ENCODE measurements at regions not wholly inside any gene's neighbourhood (a gene's known extent, or its start where the extent isn't known, plus 50 kb on each side); places are given as distances from the start of the nearest gene placed in this dataset.

DNA sequence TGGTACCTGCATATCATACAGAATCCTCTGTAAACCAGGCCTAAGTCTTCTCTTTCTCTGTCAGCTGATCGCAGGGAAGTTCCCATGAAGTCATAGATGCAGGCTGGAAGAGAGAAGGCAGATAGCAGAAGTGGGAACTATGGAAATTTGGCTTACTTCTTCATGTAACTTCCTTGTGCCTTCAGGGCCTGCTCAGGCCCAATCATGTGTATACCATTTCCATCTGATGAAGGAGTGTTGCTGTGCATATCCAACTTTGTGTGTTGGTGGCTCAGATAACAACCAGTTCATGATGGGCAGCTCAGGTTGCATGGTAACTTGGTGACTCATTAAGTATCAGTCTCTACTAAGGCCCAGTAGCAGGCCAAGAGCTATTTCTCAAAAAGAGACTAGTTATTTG, 53.1 kb upstream of the CEP295 start:
- Histone ChIP-seq H3K9me3 (ENCODE audit: control insufficient read depth, insufficient read depth, low read length) (no peaks in the 10 kb centered on the region), H3K4me3 (ENCODE audit: low read depth, low read length) (no peak overlapping the region), H3K27me3 (ENCODE audit: control insufficient read depth, insufficient read depth, low read length) (peaks cover 3% of the 10 kb centered on the region), H3K27ac (ENCODE audit: low read depth, low read length) (no peak overlapping the region)
- ChIA-PET CTCF (no interaction called here), POLR2A (no interaction called here)
- no peak for DNase-seq (ENCODE audit: low read depth, low spot score)
- TF ChIP-seq, protein P1, sequence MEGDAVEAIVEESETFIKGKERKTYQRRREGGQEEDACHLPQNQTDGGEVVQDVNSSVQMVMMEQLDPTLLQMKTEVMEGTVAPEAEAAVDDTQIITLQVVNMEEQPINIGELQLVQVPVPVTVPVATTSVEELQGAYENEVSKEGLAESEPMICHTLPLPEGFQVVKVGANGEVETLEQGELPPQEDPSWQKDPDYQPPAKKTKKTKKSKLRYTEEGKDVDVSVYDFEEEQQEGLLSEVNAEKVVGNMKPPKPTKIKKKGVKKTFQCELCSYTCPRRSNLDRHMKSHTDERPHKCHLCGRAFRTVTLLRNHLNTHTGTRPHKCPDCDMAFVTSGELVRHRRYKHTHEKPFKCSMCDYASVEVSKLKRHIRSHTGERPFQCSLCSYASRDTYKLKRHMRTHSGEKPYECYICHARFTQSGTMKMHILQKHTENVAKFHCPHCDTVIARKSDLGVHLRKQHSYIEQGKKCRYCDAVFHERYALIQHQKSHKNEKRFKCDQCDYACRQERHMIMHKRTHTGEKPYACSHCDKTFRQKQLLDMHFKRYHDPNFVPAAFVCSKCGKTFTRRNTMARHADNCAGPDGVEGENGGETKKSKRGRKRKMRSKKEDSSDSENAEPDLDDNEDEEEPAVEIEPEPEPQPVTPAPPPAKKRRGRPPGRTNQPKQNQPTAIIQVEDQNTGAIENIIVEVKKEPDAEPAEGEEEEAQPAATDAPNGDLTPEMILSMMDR (IDR thresholded peaks at IDR 0.05; ENCODE audit: low read depth, low read length): no peak

DNA sequence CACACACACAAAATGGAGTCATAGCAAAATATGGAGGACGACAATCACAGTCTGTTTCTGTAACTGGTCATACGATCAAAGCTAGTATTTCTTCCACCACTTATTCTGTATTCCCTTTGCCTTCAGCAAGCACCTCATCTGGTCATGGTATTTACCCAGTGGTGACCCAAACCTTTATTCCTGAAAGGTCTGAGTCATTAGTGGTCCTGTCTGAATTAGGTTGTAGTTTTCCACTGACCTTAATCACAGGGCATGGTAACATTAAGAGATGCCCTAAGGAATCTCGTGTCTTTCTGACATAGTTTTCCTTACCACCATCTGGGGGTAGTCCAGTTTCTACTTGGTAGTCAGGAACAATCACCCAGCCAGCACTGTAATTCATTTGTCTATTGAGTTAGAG, 54.8 kb upstream of the CEP295 start:
- no peak overlapping the region for H3K4me3 ChIP-seq (ENCODE audit: low read depth, low read length)
- CTCF ChIA-PET: no interaction called here
- no peaks in the 10 kb centered on the region for H3K9me3 ChIP-seq (ENCODE audit: control insufficient read depth, insufficient read depth, low read length)
- TF ChIP-seq, protein P1 (IDR thresholded peaks at IDR 0.05; ENCODE audit: low read depth, low read length): no peak
- no peak overlapping the region for H3K27ac ChIP-seq (ENCODE audit: low read depth, low read length)
- DNase-seq (ENCODE audit: low read depth, low spot score): no peak
- H3K27me3 ChIP-seq (ENCODE audit: control insufficient read depth, insufficient read depth, low read length): peaks cover 3% of the 10 kb centered on the region
- POLR2A ChIA-PET: no interaction called here

DNA sequence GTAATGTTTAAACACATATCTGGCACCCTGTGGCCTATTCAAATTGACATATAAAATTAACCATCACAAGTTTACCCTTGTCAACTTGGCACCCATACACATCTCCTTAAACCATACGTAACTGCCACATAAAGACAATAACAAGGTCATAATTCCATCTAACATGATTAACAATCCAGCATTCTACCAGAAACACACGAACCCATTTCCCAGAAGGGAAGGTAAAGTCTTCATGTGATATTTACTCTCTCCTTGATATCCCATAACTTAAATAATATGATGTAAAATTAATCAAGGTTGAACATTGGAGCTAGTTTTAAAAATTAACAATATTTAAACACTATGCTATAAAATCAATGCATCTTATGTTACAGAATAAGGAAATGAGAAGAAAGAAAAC, 55.2 kb upstream of the CEP295 start:
- TF ChIP-seq, protein P1 (IDR thresholded peaks at IDR 0.05; ENCODE audit: low read depth, low read length): no peak
- no peak overlapping the region for H3K27ac ChIP-seq (ENCODE audit: low read depth, low read length)
- no peak for DNase-seq (ENCODE audit: low read depth, low spot score)
- H3K27me3 ChIP-seq (ENCODE audit: control insufficient read depth, insufficient read depth, low read length): peaks cover 3% of the 10 kb centered on the region
- H3K9me3 ChIP-seq (ENCODE audit: control insufficient read depth, insufficient read depth, low read length): no peaks in the 10 kb centered on the region
- CTCF ChIA-PET: no interaction called here
- H3K4me3 ChIP-seq (ENCODE audit: low read depth, low read length): no peak overlapping the region
- POLR2A ChIA-PET: no interaction called here

DNA sequence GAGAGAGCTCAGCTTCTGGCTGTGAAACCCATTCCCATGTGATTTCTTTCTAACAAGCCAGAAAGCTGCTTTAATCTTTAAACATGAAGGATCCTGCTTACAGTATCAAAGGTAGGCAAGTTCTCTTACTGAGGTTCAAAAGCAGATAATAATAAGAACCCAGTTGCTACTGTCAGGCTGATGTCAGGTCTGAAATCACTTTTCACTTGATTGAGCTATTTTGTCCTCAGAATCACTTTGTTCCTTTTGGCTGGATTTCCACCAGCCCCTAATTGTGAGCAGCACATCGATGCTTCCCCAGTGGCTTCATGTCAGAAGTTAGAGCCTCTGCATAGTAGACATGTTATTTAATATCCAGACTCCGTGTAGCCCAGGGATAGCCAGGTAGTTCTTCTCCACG, 55.8 kb upstream of the CEP295 start:
- CTCF ChIA-PET: no interaction called here
- DNase-seq (ENCODE audit: low read depth, low spot score): no peak
- TF ChIP-seq, protein P1 (IDR thresholded peaks at IDR 0.05; ENCODE audit: low read depth, low read length): no peak
- H3K9me3 ChIP-seq (ENCODE audit: control insufficient read depth, insufficient read depth, low read length): no peaks in the 10 kb centered on the region
- no peaks in the 10 kb centered on the region for H3K27me3 ChIP-seq (ENCODE audit: control insufficient read depth, insufficient read depth, low read length)
- H3K4me3 ChIP-seq (ENCODE audit: low read depth, low read length): no peak overlapping the region
- POLR2A ChIA-PET: no interaction called here
- H3K27ac ChIP-seq (ENCODE audit: low read depth, low read length): no peak overlapping the region

DNA sequence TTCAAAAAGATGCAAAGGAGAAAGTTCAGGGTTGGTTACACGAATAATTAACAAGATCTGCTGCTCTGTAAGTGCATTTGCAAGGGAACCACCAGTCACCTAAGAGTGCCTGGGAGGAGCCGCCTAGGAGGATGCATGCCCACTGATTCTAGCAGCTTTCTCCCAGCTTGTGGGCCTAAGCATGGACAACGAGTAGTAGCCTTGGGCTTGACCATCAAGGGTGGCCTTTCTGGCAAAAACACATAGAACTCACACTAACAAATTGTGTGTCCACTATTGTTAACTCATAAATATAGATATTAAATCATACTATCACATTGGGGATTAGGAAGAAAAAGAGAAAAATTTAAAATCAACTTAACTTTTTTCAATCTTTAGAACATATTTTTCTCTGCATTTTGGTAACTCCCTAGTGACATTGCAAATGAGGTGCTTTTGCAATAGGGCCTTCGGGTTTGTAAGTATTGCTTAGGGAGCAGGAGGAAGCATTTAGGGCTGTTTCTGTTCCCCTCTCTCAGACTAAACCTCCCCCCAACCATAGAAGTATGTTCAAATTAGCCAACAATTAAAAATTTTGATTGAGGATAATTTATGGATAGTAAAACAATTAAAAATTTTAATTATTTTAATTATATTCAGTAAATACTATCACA, 57.3 kb upstream of the CEP295 start:
- TF ChIP-seq, protein P1 (IDR thresholded peaks at IDR 0.05; ENCODE audit: low read depth, low read length): no peak
- H3K9me3 ChIP-seq (ENCODE audit: control insufficient read depth, insufficient read depth, low read length): no peaks in the 10 kb centered on the region
- DNase-seq (ENCODE audit: low read depth, low spot score): no peak
- peaks cover 3% of the 10 kb centered on the region for H3K27me3 ChIP-seq (ENCODE audit: control insufficient read depth, insufficient read depth, low read length)
- CTCF ChIA-PET: no interaction called here
- POLR2A ChIA-PET: no interaction called here
- no peak overlapping the region for H3K4me3 ChIP-seq (ENCODE audit: low read depth, low read length)
- no peak overlapping the region for H3K27ac ChIP-seq (ENCODE audit: low read depth, low read length)
